HG03135 (cell line): ENCODE measurements at regions not wholly inside any gene's neighbourhood (a gene's known extent, or its start where the extent isn't known, plus 50 kb on each side); places are given as distances from the start of the nearest gene placed in this dataset.

Source experiments
- ATAC-seq: cut with Tn5 transposase; IDR thresholded peaks from one replicate; pipeline ENCODE4 v1.9.1; 2021; ENCODE audit warnings: mild to moderate bottlenecking, moderate library complexity; ENCODE audit not compliant: unreplicated experiment

DNA sequence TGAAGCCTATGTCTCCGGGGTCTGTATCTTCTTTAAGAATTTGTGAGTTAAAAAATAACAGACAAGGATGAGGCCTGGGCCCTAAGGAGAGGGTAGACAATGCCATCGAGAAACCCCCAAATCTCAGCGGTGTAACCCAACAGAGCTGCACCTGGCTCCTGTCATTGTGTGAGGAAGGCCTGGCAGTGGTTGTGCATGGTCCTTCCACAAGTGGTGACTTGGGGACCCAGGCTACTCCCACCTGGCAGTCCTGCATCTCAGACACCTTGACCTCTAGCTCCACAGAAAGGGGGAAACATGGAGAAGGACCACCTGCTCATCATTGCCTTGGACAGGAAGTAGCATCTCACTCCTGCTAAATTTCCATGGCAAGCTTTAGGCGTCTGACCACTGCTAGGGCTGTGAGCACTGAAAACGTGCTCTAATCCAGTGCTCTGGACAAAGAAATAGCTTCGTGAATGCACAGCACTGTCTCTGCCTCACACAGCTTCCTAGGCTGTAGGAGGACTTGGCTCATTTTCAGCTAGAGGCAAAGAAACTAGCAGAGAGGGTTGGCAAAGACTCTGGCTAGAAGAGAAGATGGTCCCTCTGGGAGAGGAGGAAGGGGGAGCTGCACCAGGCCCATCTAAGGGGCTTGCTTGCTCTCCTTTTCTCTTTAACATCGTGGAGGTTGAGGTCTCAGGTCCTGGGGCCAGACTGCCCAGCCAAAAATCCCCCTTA, 273.9 kb upstream of the ZMIZ1 start:
- no peak for ATAC-seq

DNA sequence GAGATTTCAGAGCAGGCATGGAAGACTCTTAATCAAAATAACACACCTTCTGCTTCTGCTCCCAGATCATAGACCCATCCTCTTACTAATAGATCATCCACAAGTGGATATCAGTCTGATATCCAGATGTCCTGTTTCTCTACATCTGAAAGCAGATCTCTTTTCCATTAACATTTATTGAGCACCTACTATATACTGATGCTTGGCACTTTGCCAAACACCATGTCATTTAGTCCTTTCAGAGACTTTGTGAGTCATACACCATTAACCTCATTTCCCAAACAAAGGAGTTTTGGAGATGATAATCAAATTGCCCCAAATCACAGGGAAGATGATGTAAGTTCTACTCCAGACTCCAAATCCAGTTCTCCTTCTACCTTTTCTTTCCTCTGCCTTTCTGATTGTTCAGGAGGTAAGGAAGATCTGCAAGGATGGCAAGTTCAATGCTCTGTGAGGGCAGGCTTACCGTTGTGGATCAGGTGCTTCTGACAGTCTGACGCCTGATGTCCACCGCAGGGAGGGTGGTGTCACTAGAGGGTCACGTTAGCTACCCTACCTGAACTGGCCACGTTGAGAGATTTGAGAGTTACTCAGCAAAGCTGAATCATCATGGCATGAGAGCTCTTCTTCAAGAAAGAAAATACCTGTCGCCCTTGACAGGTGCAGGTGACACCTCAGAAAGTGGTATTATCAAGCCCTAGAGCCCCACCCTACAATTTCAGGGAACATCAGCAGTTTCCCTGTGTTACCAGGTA, 269.6 kb upstream of the ZMIZ1 start:
- ATAC-seq: no peak

DNA sequence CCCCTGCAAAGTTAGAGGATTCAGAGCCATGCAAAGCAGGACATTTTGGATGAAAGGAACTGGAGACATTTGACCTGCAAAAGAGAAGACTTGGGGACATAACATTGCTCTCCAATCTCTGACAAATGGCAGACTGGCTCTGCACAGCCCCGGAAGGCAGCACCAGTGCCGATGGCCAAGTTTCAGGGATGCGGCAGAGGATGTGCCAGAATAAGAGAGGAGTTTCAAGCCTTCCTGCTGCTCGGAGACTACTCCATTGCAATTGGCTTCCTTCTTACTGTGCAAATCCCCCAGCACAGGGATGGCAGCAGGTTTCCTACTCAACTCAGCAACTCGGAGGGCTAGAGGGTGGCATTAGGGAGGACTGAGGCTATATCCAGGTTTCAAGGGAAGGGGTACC, 268.8 kb upstream of the ZMIZ1 start:
- ATAC-seq: no peak

DNA sequence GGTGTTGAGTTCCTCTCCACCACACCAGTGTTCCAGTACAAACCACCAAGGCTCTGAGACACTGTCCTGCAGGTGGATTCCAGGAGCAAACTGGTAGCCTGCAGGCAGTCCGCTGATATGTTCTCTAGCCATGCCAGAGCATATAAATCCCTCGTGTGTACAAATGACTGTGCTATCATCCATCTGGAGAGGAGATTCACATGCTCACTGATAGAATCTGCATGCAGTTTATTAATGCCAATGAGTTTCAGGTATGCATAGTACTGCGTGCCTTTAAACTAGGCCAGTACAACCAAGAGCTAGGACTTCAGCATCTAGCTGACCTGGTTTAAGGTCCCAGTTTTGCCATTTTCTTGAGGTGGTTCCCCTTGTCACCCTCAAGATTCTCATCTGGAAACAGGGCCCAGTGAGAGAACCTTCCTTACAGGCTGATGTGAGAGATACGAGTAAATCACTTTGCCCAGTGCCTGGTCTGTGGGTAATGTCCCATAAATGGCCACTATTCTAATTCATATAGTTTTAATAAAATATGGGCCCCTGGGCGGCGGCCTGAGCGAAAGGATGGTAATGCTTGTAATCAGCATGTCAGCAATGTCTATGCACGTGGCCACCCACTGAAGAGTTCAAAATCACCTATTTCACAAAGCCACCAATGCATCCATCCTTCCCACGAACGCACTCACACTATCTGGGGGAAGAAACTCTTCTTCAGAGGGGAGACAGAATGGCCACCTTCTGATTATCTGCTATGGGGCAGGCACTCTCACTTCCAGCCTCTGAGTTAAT, 268.0 kb upstream of the ZMIZ1 start:
- ATAC-seq: no peak

DNA sequence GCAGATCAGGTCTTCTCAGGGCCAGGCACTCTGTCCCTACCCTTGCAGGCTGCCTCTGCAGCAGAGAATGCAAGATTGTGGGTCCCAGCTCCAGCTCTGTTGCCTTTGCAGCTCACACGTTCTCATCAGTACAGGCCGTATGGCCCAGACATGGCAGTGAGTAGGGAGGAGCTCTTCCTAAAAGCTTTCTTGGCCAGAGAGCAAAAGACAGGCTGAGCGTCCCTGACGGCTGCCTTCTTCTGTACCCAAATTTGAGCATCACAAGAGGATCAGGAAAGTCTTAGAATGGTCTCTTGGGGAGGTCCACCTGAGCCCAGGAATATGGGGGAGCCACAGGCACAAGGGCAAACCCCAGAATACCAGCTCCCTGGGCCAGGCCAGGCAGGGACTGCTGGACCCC, 266.3 kb upstream of the ZMIZ1 start:
- no peak for ATAC-seq

DNA sequence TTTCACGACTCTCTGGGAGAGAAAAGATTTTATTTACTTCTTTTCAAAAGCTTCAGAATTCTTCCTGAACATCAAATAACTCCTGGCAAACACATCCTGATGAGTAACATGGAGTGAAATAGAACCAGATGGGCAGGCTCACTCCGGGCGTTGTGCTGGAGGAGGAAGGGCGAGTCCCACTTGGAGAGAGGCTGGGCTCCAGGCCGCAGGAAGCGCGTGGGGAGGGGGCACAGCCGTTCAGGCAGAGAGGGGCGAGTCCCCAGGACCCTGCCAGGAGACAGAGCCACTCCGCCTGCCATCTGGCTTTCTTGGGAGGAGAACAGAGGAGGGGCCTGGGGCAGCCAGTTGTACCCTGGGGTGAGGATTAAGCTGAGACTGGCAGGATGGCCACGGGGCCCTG, 265.9 kb upstream of the ZMIZ1 start:
- no peak for ATAC-seq

DNA sequence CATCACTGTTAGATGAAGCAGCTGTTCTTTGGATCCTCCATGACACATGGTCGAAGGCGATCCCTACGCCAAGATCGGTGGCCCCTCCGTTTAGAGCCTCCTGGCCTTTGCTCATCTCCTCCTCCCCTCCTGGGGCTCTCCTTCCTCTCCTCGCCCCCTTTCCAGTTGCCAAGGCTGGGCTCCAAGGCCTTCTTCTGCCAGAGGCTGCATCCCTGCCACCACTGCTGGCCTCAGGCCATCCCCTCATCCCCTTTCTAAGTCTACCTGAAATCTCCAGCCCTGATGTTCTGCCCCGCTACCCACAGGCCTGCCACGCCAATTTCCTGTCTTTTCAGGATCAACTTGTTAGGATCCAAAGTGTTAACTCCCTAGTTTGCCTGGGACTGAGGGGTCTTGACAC, 265.1 kb upstream of the ZMIZ1 start:
- no peak for ATAC-seq

DNA sequence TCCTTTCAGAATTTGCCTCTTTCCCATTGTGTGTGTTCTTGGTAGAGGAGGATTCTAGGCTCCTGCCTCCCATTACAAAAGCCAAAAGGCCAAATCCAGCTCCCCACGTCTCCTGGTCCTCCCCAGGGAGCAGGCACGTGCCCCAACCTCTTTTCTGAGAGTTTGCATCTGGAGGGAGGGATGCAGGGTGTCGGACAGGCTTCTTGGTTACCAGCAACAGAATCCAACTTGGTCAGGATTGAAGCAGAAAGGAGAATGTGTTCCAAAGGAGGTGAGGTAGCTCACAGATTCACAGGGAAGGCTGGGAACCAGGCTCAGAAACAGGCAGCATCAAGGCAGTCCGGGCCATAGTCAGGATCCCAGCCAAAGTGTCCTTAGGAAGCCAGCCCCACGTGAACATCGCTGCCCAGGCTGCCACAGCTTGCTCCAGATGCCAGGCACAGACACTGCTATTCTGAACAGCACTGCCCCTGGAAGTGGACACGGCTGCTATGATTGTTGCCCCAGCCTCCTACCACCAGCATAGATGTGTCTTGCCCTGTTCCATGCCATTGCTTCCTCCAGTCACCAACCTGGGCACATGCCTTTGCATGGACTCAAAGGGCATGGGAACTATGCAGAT, 264.2 kb upstream of the ZMIZ1 start:
- no peak for ATAC-seq

DNA sequence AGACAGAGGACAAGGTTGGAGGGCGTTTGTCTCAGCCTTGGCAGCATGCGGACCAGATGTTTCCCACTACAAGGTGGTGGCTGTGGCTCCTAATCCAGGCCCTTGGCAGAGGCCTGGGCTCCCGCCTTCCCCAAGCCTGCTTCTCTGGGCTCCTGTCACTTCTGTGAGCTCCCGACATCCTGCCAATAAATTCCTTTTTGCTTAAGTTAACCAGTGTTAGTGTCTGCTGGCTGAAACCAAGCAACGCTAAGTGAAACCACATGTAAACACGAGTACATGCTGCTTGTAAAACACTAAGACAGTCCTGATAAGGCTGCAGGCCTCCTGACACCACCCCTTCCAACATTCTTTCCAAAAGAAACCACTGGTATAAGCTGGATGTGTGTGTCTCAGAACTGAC, 263.6 kb upstream of the ZMIZ1 start:
- ATAC-seq: no peak

DNA sequence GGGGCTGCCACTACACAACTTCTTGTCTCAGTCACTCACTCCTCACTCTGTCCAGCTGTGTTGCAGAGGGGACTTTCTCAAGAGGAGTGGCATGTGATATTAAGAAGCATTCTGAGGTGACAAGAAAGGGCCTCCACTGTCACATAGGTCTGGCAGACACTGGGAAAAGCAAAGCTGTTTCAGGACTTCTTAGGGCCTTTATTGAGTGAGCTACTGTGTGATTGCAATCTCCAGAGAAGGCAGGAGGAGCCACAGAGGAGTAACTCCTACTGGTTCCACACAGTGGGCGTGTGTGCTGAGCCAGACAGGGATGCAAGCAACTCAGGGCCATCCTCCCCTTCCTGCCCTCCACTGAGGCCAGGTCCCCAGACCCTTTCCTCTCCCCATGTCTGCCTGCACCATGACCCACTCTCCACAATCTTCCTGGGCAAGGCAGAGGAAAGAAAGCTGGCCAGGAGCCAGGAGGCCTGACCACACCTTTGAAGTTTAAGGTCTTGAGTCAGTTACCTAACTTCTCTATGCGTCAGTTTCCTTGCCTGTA, 262.0 kb upstream of the ZMIZ1 start:
- no peak for ATAC-seq

DNA sequence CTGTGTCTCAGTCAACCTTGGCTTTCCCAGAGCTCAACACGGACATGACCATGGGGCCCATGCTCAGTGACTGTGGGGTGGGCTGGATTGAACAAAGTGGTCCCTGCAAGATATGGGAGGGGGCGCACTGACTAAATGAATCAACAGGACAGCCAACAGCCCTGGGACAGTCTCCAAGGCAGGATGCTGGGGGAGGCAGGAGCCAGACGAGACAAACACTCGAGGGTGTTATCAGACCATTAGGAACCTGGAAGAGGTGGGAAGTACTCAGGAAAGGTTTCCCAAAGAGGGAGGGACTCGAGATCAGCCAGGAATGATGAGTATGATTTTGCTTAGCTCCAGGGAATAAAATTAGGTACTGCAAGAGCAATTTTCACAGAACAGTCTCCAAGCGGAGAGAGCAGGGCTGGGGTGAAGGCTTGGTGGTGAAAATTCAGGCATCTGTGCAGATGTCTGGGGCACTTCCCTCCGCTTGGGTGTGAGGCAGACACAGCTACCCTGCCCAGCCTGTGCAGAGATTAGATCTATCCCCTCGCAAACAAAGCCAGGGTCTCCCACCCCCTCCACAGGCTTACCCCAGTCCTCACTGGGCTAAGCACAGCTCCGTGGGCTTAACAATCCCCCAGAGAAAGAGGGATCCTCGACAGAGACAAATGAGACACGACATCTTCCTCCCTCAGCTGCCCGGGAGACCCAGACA, 261.1 kb upstream of the ZMIZ1 start:
- no peak for ATAC-seq

DNA sequence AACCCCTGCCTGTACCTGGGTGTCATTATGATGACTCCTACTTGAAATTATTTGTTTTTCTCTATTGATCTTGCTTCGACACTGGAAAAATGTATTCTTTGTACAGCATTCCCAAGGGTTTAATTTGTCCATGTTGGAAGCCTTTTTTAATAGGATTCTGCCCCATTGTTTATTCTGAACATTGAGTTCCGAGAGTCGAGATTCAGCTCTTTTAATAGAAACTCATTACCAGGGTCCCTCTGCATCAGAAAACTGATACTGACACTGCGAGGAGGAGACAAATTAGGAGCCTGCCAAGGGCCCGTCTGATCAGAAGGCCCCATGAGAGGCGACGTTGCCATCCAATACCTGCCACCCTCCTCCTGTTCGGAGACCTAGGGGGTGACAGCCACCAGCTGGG, 260.5 kb upstream of the ZMIZ1 start:
- ATAC-seq: no peak

DNA sequence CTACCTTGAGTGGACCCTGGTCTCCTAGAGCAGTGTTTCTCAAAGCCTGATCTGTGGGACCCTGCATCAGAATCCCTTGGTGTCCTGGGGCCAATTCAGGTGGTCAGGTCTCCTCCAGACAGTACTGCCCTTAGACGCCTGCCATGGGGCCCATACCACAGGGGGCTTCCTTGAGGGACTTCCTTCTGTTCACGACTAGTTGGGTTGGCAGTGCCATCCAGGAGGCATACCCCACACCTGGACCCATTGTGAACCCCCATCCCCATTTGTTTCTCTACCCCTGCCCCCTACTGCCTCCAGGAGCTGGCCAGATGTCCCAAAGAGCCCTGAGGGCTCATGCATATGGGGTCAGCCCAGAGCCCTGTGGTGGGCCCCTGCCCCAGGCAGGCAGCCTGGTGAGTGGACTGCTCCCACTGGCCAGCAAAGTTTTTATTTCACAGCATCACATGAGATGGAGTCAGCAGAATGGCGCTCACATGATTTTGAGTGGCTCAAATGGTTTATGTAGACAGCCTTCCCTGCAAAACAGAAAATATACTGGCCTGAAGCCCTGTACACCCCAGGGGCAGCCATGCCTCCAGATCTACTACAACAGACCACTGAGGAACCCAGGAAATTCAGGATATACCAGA, 259.9 kb upstream of the ZMIZ1 start:
- ATAC-seq: no peak

DNA sequence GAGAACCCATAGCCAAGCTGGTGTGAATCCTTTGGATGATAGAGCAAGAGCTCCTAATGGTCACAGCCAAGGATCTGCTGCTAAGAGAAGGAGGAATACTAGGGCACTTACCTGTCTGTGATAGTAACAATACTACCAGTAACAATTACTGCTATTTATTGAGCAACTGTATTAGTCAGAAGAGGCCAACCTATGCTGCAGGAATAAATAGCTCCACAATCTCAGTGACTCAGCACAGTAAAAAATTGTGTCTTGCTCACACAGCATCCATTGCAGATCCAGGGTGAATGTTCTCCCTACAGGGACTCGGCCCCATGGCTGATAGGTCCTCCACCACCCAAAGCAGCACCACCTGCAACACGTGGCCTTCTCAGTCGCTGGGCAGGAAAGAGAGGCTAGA, 257.6 kb upstream of the ZMIZ1 start:
- no peak for ATAC-seq

DNA sequence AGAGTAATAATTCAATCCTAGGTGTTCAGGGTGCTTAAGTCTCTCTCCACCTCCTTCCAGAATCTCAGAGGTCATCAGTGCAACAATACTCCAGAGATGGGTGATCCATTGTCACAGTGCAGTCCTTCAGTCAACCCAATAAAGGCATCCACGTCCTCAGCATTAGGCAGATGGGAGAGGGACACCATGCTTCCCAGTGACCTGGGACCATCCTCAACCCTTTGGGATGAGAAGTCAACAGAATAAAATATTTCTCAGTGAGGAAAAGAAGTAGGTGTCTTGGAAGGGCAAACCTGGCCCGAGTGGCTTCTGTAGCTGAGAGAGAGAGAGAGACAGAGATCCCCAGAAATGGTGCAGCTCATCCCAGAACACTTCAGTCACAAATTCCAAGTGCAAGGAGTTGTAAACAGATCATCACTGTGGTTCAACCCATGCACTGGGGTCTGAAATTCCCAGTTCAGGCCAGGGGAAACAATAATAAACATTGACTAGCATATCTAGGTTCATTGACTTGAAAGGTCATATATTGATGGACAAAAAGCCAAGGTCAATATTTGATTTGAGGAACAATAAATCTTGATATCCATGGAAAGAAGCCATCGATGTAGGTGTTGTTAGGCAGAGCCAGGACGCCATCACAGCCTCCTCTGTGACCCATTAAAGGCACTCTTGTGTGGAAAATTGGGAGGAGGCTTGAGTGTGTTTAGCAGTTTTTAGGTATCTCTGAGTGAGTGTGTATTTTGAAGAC, 256.0 kb upstream of the ZMIZ1 start:
- ATAC-seq: no peak

DNA sequence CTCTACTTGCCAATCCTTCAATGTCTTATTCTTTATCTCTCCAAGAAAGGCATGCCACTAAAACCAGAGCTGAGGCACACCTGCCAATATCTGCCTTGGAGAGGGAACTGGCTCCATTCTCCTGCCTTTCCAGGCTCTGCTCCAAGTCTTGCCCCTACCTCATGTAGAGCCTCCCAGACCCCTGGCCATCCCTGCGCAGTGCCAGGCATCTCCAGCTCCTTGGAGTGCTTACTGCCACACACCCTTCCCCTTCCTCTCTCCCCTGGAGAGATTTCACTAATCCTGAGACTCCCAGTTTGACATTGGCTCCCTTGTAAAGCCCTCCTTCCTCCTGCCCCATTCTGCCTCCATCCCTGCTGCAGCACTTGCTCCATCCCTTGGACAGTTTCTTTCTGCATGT, 255.2 kb upstream of the ZMIZ1 start:
- ATAC-seq: no peak

DNA sequence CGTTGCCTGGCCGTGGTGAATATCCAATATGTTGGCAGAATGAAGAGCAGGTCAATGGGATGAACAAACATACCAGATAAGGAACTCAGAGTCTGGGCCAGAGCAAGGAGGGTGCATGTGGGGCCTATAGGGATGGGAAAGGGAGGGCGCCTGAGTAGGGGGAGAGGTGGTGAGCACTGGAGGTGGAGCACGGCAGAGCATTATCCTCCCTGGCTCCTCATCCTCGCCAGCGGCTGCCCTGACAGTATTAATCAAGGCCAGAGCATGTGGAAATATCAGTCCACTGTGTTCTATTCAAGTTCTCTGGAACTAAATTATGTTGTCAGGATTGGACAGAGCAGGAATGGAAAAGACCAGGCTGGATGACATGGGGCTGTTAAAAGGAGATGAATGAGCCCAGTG, 254.8 kb upstream of the ZMIZ1 start:
- ATAC-seq: no peak

DNA sequence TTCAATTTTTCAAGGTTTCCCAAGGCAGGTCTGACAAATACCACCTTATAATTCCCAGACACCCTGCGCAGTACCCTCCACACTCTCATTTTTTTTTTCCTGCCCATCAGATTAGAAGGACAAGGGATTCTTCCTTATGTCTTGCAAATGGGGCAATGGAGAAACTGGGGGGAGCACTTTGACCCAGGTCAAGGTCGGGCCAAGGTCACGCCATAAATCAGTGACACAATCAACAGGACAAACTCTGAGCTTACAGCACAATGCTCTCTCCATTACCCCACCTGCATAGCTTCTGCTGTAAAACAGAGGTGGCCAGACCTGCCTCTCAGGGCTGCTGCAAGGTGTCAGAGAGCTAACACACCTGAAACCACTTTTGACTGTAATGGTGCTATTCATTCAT, 254.4 kb upstream of the ZMIZ1 start:
- ATAC-seq: no peak

DNA sequence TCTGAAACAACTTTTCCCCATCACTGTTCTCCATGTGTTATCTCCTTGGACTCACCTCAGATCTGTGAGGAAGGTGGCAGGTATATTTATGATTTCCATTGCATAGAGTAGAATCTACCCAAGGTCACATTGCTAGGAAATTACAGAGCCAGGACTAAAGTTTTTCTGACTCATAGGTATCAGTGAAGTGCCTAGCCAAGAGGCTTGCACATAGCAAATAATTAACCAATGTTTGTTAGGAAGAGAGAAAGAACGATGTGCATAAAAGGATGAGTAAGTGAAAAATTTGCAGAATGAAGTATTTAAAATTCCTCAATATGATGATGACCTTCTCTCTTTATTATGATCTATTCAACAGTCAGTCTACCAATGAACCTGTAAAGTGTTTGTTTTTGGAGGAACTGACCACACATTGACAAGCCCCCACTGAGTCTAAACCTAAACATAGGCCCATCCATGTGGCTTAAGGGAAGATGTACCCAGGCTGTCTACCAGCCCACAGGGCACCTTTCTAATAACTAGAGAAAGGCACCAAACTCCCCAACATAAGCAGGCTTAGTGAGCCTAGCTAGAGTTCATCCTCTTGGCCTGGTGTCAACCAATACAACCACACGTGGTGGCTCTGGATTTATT, 252.9 kb upstream of the ZMIZ1 start:
- ATAC-seq: no peak
